ENCODE measurements at regions not wholly inside any gene's neighbourhood (a gene's known extent, or its start where the extent isn't known, plus 50 kb on each side); places are given as distances from the start of the nearest gene placed in this dataset.

DNA sequence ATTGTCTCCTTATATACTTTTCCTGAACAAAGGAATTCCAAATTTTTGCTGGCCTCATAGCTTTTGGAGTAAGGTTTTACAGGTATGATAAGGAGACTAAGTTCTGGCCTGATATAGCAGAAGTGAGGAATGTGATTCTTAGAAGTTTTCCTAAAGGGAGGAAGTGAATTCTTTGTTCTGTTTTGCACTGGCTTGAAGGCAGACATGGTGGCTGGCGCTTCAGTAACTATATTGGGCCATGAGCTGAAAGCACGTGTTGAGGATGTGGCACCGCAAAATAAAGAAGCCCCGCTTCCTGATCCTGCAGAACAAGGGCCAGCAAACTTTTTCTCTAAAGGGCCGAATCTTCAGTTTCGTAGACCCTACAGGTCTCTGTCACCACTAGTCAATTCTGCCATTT is 224.2 kb downstream of the SNX18 start:
- Histone ChIP-seq H3K36me3 (no peaks in the 10 kb centered on the region), H3K4me1 (peaks cover 19 to 44% (median 28%) of the 10 kb centered on the region in 4 donors), H3K9me3 (no peaks in the 10 kb centered on the region), H3K4me3 (no peak overlapping the region), H3K27ac (peak overlapping the region in 1 of 5 donors; percentile 86), H3K27me3 (no peaks in the 10 kb centered on the region)
- no peak for TF ChIP-seq POLR2A (IDR thresholded peaks at IDR 0.05)
- no peak for TF ChIP-seq EP300 (IDR thresholded peaks at IDR 0.05)
- TF ChIP-seq, protein P1, sequence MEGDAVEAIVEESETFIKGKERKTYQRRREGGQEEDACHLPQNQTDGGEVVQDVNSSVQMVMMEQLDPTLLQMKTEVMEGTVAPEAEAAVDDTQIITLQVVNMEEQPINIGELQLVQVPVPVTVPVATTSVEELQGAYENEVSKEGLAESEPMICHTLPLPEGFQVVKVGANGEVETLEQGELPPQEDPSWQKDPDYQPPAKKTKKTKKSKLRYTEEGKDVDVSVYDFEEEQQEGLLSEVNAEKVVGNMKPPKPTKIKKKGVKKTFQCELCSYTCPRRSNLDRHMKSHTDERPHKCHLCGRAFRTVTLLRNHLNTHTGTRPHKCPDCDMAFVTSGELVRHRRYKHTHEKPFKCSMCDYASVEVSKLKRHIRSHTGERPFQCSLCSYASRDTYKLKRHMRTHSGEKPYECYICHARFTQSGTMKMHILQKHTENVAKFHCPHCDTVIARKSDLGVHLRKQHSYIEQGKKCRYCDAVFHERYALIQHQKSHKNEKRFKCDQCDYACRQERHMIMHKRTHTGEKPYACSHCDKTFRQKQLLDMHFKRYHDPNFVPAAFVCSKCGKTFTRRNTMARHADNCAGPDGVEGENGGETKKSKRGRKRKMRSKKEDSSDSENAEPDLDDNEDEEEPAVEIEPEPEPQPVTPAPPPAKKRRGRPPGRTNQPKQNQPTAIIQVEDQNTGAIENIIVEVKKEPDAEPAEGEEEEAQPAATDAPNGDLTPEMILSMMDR (IDR thresholded peaks at IDR 0.05), result no peak
- TF ChIP-seq POLR2AphosphoS5 (IDR thresholded peaks at IDR 0.05), result no peak
- 89 to 97% (median 92%) methylated on average over 6 of the region's 6 CpGs for WGBS, 5 donors
- no peak for DNase-seq
- intact Hi-C loops (cut with DNase I; ENCODE audit: low total_unique reads), result no loop called here

DNA sequence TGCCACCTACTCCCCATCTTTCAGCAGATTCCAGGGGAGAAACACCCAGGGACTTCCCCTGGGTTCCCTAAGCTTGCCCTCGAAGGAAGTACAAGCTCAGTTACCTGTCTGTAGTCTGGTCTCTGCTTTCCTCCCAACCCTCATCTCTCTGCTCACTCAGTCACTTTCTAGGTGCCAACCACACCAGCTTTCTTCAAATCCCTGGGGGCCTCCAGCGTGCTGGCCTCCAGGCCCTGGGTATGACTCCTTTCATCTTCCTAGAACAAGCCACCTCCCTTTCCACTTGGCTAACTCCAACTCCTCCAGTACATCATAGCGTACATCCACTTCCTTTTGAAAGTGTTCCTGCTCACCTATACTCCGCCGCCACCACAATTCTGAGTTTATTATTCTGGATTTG is 222.6 kb downstream of the SNX18 start:
- 94 to 99% (median 96%) methylated on average over 5 of the region's 5 CpGs for WGBS, 5 donors
- no peak overlapping the region for H3K27ac ChIP-seq
- H3K9me3 ChIP-seq, result no peaks in the 10 kb centered on the region
- TF ChIP-seq, protein P1 (IDR thresholded peaks at IDR 0.05), result no peak
- TF ChIP-seq POLR2AphosphoS5 (IDR thresholded peaks at IDR 0.05) (no peak), POLR2A (IDR thresholded peaks at IDR 0.05) (no peak), EP300 (IDR thresholded peaks at IDR 0.05) (no peak)
- no peaks in the 10 kb centered on the region for H3K36me3 ChIP-seq
- H3K27me3 ChIP-seq, result no peaks in the 10 kb centered on the region
- no peak for DNase-seq
- intact Hi-C loops (cut with DNase I; ENCODE audit: low total_unique reads), result no loop called here
- H3K4me3 ChIP-seq, result no peak overlapping the region
- peaks cover 19 to 41% (median 27%) of the 10 kb centered on the region in 4 donors for H3K4me1 ChIP-seq

DNA sequence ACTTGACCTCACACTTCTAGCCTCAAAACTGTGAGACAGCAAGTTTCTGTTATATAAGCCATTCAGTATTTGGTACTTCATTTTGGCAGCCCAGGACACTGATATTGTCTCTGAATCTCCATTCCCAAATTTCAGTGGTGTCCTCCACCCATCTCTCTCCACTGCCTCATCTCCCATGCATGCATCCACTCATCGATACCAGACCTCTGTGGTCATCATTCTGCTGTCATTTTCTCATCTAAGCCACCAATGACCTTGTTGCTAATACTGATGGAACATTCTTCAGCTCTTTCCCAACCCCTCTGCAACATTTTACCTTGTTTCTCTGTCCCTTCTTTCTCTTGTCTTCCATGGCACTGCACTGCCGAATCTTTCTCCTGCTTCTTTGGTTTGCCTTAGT is 221.8 kb downstream of the SNX18 start:
- Histone ChIP-seq H3K4me3 (no peak overlapping the region), H3K36me3 (no peaks in the 10 kb centered on the region), H3K27ac (no peak overlapping the region), H3K9me3 (no peaks in the 10 kb centered on the region), H3K4me1 (peaks cover 16 to 33% (median 20%) of the 10 kb centered on the region in 4 donors), H3K27me3 (no peaks in the 10 kb centered on the region)
- no peak for TF ChIP-seq POLR2AphosphoS5 (IDR thresholded peaks at IDR 0.05)
- TF ChIP-seq, protein P1 (IDR thresholded peaks at IDR 0.05), result no peak
- no peak for TF ChIP-seq POLR2A (IDR thresholded peaks at IDR 0.05)
- TF ChIP-seq EP300 (IDR thresholded peaks at IDR 0.05), result no peak
- intact Hi-C loops (cut with DNase I; ENCODE audit: low total_unique reads), result no loop called here
- 92 to 100% (median 96%) methylated on average over 2 of the region's 2 CpGs for WGBS, 5 donors
- DNase-seq, result no peak

DNA sequence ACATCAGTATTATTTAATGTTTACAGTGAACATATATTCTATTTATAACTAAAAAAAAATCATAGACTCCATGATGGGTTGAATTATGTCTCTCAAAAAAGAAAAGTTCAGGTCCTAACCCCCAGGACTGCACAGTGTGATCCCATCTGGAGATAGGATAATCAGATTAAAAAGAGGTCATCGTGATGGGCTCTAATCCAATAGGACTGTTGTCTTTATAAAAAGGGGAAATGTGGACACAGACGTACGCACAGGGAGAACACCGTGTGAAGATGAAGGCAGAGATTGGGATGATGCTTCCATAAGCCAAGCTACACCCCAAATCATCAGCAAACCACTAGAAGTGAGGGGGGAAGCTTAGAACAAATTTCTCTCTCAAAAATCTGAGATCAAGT is 221.4 kb downstream of the SNX18 start:
- TF ChIP-seq POLR2AphosphoS5 (IDR thresholded peaks at IDR 0.05) (no peak), POLR2A (IDR thresholded peaks at IDR 0.05) (no peak), EP300 (IDR thresholded peaks at IDR 0.05) (no peak)
- TF ChIP-seq, protein P1 (IDR thresholded peaks at IDR 0.05), result no peak
- H3K27ac ChIP-seq, result no peak overlapping the region
- H3K27me3 ChIP-seq, result no peaks in the 10 kb centered on the region
- H3K4me3 ChIP-seq, result no peak overlapping the region
- no peaks in the 10 kb centered on the region for H3K36me3 ChIP-seq
- no peaks in the 10 kb centered on the region for H3K9me3 ChIP-seq
- no peak for DNase-seq
- 75 to 94% (median 90%) methylated on average over 4 of the region's 4 CpGs for WGBS, 5 donors
- peaks cover 12 to 30% (median 16%) of the 10 kb centered on the region in 4 donors for H3K4me1 ChIP-seq
- intact Hi-C loops (cut with DNase I; ENCODE audit: low total_unique reads), result no loop called here

Measured in stomach (tissue), 8 donors.